Stimulated activated CD8-positive, alpha-beta memory T cell treated with anti-CD3 and anti-CD28 coated beads, Interleukin-12 subunit alpha, Interleukin-12 subunit beta, amount 100 ng/mL, for 4 hours (primary cell): ENCODE measurements at regions not wholly inside any gene's neighbourhood (a gene's known extent, or its start where the extent isn't known, plus 50 kb on each side); places are given as distances from the start of the nearest gene placed in this dataset.

ENCODE experiments used
- DNase-seq: peaks from one replicate; pipeline ENCODE4 v3.0.0-alpha.2; 2020; ENCODE audit warnings: low read depth

GRCh38 chr12:107402041-107403022 lies 283.3 kb upstream of the PWP1 start:
- peak; percentile 24 for DNase-seq

GRCh38 chr12:107404981-107405380 lies 280.6 kb upstream of the PWP1 start:
- DNase-seq, result no peak

GRCh38 chr12:107405436-107405835 lies 280.2 kb upstream of the PWP1 start:
- no peak for DNase-seq

GRCh38 chr12:107406932-107407331 lies 278.7 kb upstream of the PWP1 start:
- no peak for DNase-seq

- no peak for DNase-seq
Measured at GRCh38 chr12:107411792-107412535, 273.6 kb upstream of the PWP1 start.

GRCh38 chr12:107415071-107415470 lies 270.5 kb upstream of the PWP1 start:
- no peak for DNase-seq

GRCh38 chr12:107415834-107416233 lies 269.8 kb upstream of the PWP1 start:
- no peak for DNase-seq

- DNase-seq, result no peak
Measured at GRCh38 chr12:107417004-107417403, 268.6 kb upstream of the PWP1 start.

- DNase-seq, result no peak
Measured at GRCh38 chr12:107418981-107419380, 266.6 kb upstream of the PWP1 start.

- no peak for DNase-seq
Measured at GRCh38 chr12:107423531-107423930, 262.1 kb upstream of the PWP1 start.

GRCh38 chr12:107429006-107429705 lies 256.4 kb upstream of the PWP1 start:
- DNase-seq, result no peak

- no peak for DNase-seq
Measured at GRCh38 chr12:107431942-107432341, 253.7 kb upstream of the PWP1 start.

- no peak for DNase-seq
Measured at GRCh38 chr12:107435072-107435471, 250.5 kb upstream of the PWP1 start.

- DNase-seq, result no peak
Measured at GRCh38 chr12:107435520-107435919, 250.1 kb upstream of the PWP1 start.

- DNase-seq, result no peak
Measured at GRCh38 chr12:107436376-107436775, 249.2 kb upstream of the PWP1 start.

GRCh38 chr12:107436836-107437235 lies 248.8 kb upstream of the PWP1 start:
- no peak for DNase-seq

GRCh38 chr12:107437954-107438353 lies 247.6 kb upstream of the PWP1 start:
- DNase-seq, result no peak

GRCh38 chr12:107439026-107439738 lies 246.4 kb upstream of the PWP1 start:
- DNase-seq, result no peak

GRCh38 chr12:107440606-107441005 lies 245.0 kb upstream of the PWP1 start:
- no peak for DNase-seq

GRCh38 chr12:107441665-107442300 lies 243.8 kb upstream of the PWP1 start:
- DNase-seq, result no peak

GRCh38 chr12:107442326-107442987 lies 243.1 kb upstream of the PWP1 start:
- no peak for DNase-seq
